ENCODE measurements at regions not wholly inside any gene's neighbourhood (a gene's known extent, or its start where the extent isn't known, plus 50 kb on each side); places are given as distances from the start of the nearest gene placed in this dataset.
A peak's percentile ranks its signal among the peaks of the same experiment; 100 is the strongest.

GRCh38 chr18:39039813-39040212 is 1474.2 kb upstream of the CELF4 start:
- DNase-seq (ENCODE audit: low spot score) = no peak

GRCh38 chr18:39037925-39038324 is 1472.3 kb upstream of the CELF4 start:
- DNase-seq (ENCODE audit: low spot score) = no peak

GRCh38 chr18:39033312-39033711 is 1467.7 kb upstream of the CELF4 start:
- no peak for DNase-seq (ENCODE audit: low spot score)

GRCh38 chr18:39031647-39032046 is 1466.0 kb upstream of the CELF4 start:
- DNase-seq (ENCODE audit: low spot score) = no peak

- no peak for DNase-seq (ENCODE audit: low spot score)
Observed at GRCh38 chr18:39030124-39030655, 1464.6 kb upstream of the CELF4 start.

- DNase-seq (ENCODE audit: low spot score) = no peak
Observed at GRCh38 chr18:39025531-39025930, 1459.9 kb upstream of the CELF4 start.

GRCh38 chr18:39019989-39020388 is 1454.4 kb upstream of the CELF4 start:
- no peak for DNase-seq (ENCODE audit: low spot score)

- DNase-seq (ENCODE audit: low spot score) = no peak
Observed at GRCh38 chr18:39007031-39007902, 1441.7 kb upstream of the CELF4 start.

- DNase-seq (ENCODE audit: low spot score) = no peak
Observed at GRCh38 chr18:38996056-38996455, 1430.5 kb upstream of the CELF4 start.

- DNase-seq (ENCODE audit: low spot score) = no peak
Observed at GRCh38 chr18:38993342-38993741, 1427.7 kb upstream of the CELF4 start.

GRCh38 chr18:38984968-38985367 is 1419.4 kb upstream of the CELF4 start:
- DNase-seq (ENCODE audit: low spot score) = no peak

- DNase-seq (ENCODE audit: low spot score) = peak; percentile 3
Observed at GRCh38 chr18:38982072-38982471, 1416.5 kb upstream of the CELF4 start.

GRCh38 chr18:38981389-38981788 is 1415.8 kb upstream of the CELF4 start:
- DNase-seq (ENCODE audit: low spot score) = peak; percentile 17

GRCh38 chr18:38980420-38980819 is 1414.8 kb upstream of the CELF4 start:
- no peak for DNase-seq (ENCODE audit: low spot score)

- DNase-seq (ENCODE audit: low spot score) = no peak
Observed at GRCh38 chr18:38972571-38972970, 1407.0 kb upstream of the CELF4 start.

GRCh38 chr18:38971881-38972280 is 1406.3 kb upstream of the CELF4 start:
- DNase-seq (ENCODE audit: low spot score) = no peak

- DNase-seq (ENCODE audit: low spot score) = no peak
Observed at GRCh38 chr18:38966841-38967240, 1401.2 kb upstream of the CELF4 start.

- DNase-seq (ENCODE audit: low spot score) = no peak
Observed at GRCh38 chr18:38963943-38964660, 1398.5 kb upstream of the CELF4 start.

- DNase-seq (ENCODE audit: low spot score) = no peak
Observed at GRCh38 chr18:38961880-38962279, 1396.3 kb upstream of the CELF4 start.

- DNase-seq (ENCODE audit: low spot score) = no peak
Observed at GRCh38 chr18:38957736-38958135, 1392.1 kb upstream of the CELF4 start.

- no peak for DNase-seq (ENCODE audit: low spot score)
Observed at GRCh38 chr18:38956068-38956467, 1390.5 kb upstream of the CELF4 start.

- no peak for DNase-seq (ENCODE audit: low spot score)
Observed at GRCh38 chr18:38951633-38952032, 1386.0 kb upstream of the CELF4 start.

GRCh38 chr18:38948436-38948835 is 1382.8 kb upstream of the CELF4 start:
- no peak for DNase-seq (ENCODE audit: low spot score)
